ENCODE measurements at regions not wholly inside any gene's neighbourhood (a gene's known extent, or its start where the extent isn't known, plus 50 kb on each side); places are given as distances from the start of the nearest gene placed in this dataset.

DNA sequence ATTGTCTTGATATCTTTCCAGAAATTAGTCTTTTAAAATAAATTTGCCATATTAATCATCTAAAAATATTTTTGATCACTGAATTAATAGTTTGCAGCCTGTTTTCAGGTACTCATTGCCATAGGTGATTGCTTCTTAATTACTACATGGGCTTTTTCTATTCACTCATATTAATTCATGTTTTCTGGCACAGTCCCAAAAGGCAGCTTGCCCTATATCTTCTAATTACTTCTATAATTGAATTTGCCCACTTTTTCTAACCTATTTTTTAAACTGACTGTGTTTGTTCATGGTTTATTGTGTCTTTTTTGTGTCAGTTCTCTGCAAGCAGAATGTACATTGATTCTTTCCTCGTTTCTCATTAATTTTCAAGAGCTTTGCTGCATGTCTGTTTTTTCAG, 85.7 kb upstream of the SOX2 start:
- TF ChIP-seq EZH2 (IDR thresholded peaks at IDR 0.05; ENCODE audit: insufficient read depth, poor library complexity, severe bottlenecking): no peak
- no peak for TF ChIP-seq EZH2phosphoT487 (IDR thresholded peaks at IDR 0.05; ENCODE audit: insufficient read depth, low read depth)
